PC-3 (cell line): ENCODE measurements at regions not wholly inside any gene's neighbourhood (a gene's known extent, or its start where the extent isn't known, plus 50 kb on each side); places are given as distances from the start of the nearest gene placed in this dataset.

Experiments
- ATAC-seq: fragments of 200-7000 bp; cut with Tn5 transposase; 2 replicates; pipeline ENCODE4 v1.9.1; 2020; ENCODE audit warnings: mild to moderate bottlenecking, moderate library complexity
- BruUV-seq: library from RNA; stranded (reverse); fragments of 400-500 nt; replicated peaks from 2 replicates; lab custom pipeline; 2021; lab: Mats Ljungman, UMichigan
- CTCF ChIA-PET: fragments of 300-600 bp; sonication (Branson Sonifier 250); formaldehyde crosslinking; loops from one replicate; lab custom pipeline; 2022; ENCODE audit warnings: antibody characterized with exemption; lab: Charles Lee
- POLR2A ChIA-PET: fragments of 300-600 bp; sonication (Branson Sonifier 250); formaldehyde crosslinking; loops from one replicate; lab custom pipeline; 2022; ENCODE audit warnings: antibody characterized with exemption; ENCODE audit not compliant: unreplicated experiment; lab: Charles Lee
- DNase-seq: peaks from one replicate; pipeline ENCODE4 v3.0.0-alpha.2; 2015
- H2AFZ ChIP-seq: fragments of 300-600 bp; sonication (generic); 2 replicates; pipeline ENCODE4 v1.6.0; 2016; ENCODE audit warnings: antibody characterized with exemption, low read length
- H3F3A ChIP-seq: fragments of 300-600 bp; sonication (generic); one replicate; pipeline ENCODE4 v1.6.0; 2017; ENCODE audit warnings: antibody characterized with exemption, low read length, control low read depth, mild to moderate bottlenecking; ENCODE audit not compliant: unreplicated experiment
- H3K27ac ChIP-seq: fragments of 300-600 bp; sonication (generic); 2 replicates; pipeline ENCODE4 v1.5.1; 2016; ENCODE audit warnings: mild to moderate bottlenecking, low read length
- H3K27me3 ChIP-seq: fragments of 300-600 bp; sonication (generic); 2 replicates; pipeline ENCODE4 v1.6.1; 2016; ENCODE audit warnings: low read length, mixed read lengths
- H3K36me3 ChIP-seq: fragments of 300-600 bp; sonication (generic); 2 replicates; pipeline ENCODE4 v1.6.1; 2016; ENCODE audit warnings: low read depth, mixed run types, low read length, mixed read lengths
- H3K4me1 ChIP-seq: fragments of 300-600 bp; sonication (generic); 2 replicates; pipeline ENCODE4 v1.5.1; 2016; ENCODE audit warnings: low read length; ENCODE audit not compliant: insufficient read depth
- H3K4me2 ChIP-seq: fragments of 300-600 bp; sonication (generic); 2 replicates; pipeline ENCODE4 v1.6.0; 2016; ENCODE audit warnings: low read length
- H3K4me3 ChIP-seq: fragments of 300-600 bp; sonication (generic); 2 replicates; pipeline ENCODE4 v1.5.1; 2016; ENCODE audit warnings: mild to moderate bottlenecking, low read length, mixed read lengths
- H3K79me2 ChIP-seq: fragments of 300-600 bp; sonication (generic); 2 replicates; pipeline ENCODE4 v1.6.1; 2017; ENCODE audit warnings: low read length, mixed read lengths
- H3K9ac ChIP-seq: fragments of 300-600 bp; sonication (generic); 2 replicates; pipeline ENCODE4 v1.6.0; 2016; ENCODE audit warnings: mild to moderate bottlenecking, low read length
- H3K9me2 ChIP-seq: fragments of 300-600 bp; sonication (generic); replicated peaks from 2 replicates; pipeline ENCODE4 v1.6.1; 2016; ENCODE audit warnings: mixed run types, low read length, mixed read lengths
- H3K9me3 ChIP-seq: fragments of 300-600 bp; sonication (generic); 2 replicates; pipeline ENCODE4 v1.6.1; 2016; ENCODE audit warnings: low read length, mixed read lengths
- H4K20me1 ChIP-seq: fragments of 300-600 bp; sonication (generic); 2 replicates; pipeline ENCODE4 v1.6.1; 2016; ENCODE audit warnings: low read length, mixed read lengths
- CTCF ChIP-seq: fragments of 300-600 bp; sonication (generic); conservative IDR thresholded peaks from 2 replicates; pipeline ENCODE4 v1.5.1; 2017; ENCODE audit warnings: antibody characterized with exemption, low read depth, mild to moderate bottlenecking, low read length
- EZH2 ChIP-seq: fragments of 300-600 bp; sonication (generic); IDR thresholded peaks from one replicate; pipeline ENCODE4 v1.6.1; 2017; ENCODE audit warnings: antibody characterized with exemption, mild to moderate bottlenecking, low read length; ENCODE audit not compliant: unreplicated experiment
- EZH2phosphoT487 ChIP-seq: fragments of 300-600 bp; sonication (generic); IDR thresholded peaks from 2 replicates; pipeline ENCODE4 v1.6.1; 2018; ENCODE audit warnings: mild to moderate bottlenecking, antibody characterized with exemption, low read length, borderline replicate concordance
- intact Hi-C: fragments of 100-400 bp; cut with micrococcal nuclease; formaldehyde crosslinking; loops from 2 replicates; pipeline ENCODE4 v1.9.0; 2023

DNA sequence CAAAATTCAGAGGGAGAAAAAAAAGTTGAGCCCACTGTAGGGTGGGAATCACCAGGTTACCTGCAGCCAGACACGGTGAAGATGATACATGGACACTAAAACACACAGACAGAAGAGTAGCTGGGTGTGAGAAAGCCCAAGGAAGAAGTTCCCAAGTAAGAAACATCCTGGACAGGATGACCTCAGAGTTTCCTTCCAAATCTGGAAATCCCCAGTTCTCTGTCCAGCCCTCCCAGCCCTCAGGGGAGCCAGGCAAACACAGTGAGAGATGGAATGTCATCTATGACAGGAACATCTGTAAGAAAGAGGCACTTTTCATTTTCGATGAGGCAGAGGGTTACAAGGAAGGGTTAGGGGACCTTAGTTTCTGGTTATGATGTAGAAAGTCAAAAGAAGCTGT is 125.1 kb upstream of the LYZL1 start:
- Histone ChIP-seq H3K9ac (peak overlapping the region; percentile 49), H4K20me1 (no peaks in the 10 kb centered on the region), H2AFZ (no peak overlapping the region), H3K27ac (peak overlapping the region; percentile 80), H3K9me3 (peaks cover 9% of the 10 kb centered on the region; the same call in 1 of the 2 replicates), H3K27me3 (no peaks in the 10 kb centered on the region), H3K9me2 (no peaks in the 10 kb centered on the region), H3K4me2 (peak overlapping the region; percentile 31; the same call in 1 of the 2 replicates), H3K36me3 (no peaks in the 10 kb centered on the region), H3K4me1 (peaks cover 27% of the 10 kb centered on the region), H3K4me3 (no peak overlapping the region), H3K79me2 (no peaks in the 10 kb centered on the region), H3F3A (no peaks in the 10 kb centered on the region)
- ChIA-PET CTCF (interaction anchor here (0.6 kb wide), 1 partner anchor 484 kb away, joined by 3 read pairs; no protein-coding TSS in a partner anchor), POLR2A (no interaction called here)
- no peak for TF ChIP-seq CTCF
- TF ChIP-seq EZH2, result no peak
- no peak for TF ChIP-seq EZH2phosphoT487
- BruUV-seq, result no TSS peak
- peak; percentile 63 for DNase-seq
- intact Hi-C loops, result no loop called here
- ATAC-seq, result peak; percentile 37

DNA sequence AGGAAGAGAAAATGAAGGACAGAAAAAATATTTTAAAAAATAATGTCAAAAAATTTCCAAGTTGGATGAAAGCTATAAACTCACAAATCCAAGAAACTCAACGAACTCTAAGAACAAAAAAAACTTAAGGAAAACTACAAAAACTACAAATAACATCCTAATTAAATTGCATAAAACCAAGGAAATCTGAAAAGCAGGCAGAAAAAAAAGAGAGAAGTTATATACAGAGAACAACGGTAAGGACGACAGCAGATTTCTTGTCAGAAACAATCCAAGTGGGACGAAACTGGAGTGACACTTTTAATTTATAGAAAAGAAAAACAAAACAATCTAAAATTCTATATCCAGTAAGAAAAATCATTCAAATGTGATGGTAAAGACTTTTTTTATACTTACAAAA is 122.2 kb upstream of the LYZL1 start:
- ATAC-seq, result no peak

More for the DNA sequence above, 122.2 kb upstream of the LYZL1 start:
- H3K4me2 ChIP-seq, result no peak overlapping the region
- no peak overlapping the region for H3K27ac ChIP-seq
- TF ChIP-seq EZH2phosphoT487 (no peak), CTCF (no peak), EZH2 (no peak)
- H3K4me3 ChIP-seq, result no peak overlapping the region
- H3K4me1 ChIP-seq, result peaks cover 11% of the 10 kb centered on the region
- POLR2A ChIA-PET, result no interaction called here
- peaks cover 9% of the 10 kb centered on the region; the same call in 1 of the 2 replicates for H3K9me3 ChIP-seq
- H4K20me1 ChIP-seq, result no peaks in the 10 kb centered on the region
- no peaks in the 10 kb centered on the region for H3K9me2 ChIP-seq
- no peaks in the 10 kb centered on the region; the same call in 1 of the 2 replicates for H3K36me3 ChIP-seq
- BruUV-seq, result no TSS peak
- no peak overlapping the region for H2AFZ ChIP-seq
- H3K79me2 ChIP-seq, result no peaks in the 10 kb centered on the region
- H3K9ac ChIP-seq, result no peak overlapping the region
- CTCF ChIA-PET, result no interaction called here
- DNase-seq, result no peak
- no peaks in the 10 kb centered on the region for H3K27me3 ChIP-seq
- intact Hi-C loops, result no loop called here
- H3F3A ChIP-seq, result no peaks in the 10 kb centered on the region
